NCI-H82 (cell line): ENCODE measurements at regions not wholly inside any gene's neighbourhood (a gene's known extent, or its start where the extent isn't known, plus 50 kb on each side); places are given as distances from the start of the nearest gene placed in this dataset.
"Not testable (repeated sequence)": the region's sequence is repeated elsewhere in the genome, so short reads cannot be mapped to it uniquely, and the experiment has no call there.

ENCODE experiments used
- DNase-seq: peaks from one replicate; lab custom pipeline; 2025; lab: John Stamatoyannopoulos, UW

DNA sequence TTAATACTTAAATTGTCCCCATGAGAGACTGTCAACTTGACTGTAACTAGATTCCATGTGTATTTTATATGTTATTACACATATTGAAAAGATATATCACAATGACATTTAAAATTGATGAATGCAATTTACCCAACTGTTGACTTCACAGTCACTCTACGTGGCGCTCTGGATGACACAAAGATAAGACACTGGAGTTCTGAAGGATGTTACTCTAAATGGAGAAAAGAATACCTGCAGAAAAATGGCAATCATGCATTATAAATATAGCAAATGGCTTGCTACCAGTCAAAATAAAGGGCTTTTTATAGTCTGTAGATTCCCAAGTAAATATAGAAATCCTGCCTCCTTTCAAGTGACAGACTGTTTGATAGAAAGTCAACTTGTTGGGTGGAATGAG is 143.6 kb upstream of the KLF6 start:
- no peak for DNase-seq

DNA sequence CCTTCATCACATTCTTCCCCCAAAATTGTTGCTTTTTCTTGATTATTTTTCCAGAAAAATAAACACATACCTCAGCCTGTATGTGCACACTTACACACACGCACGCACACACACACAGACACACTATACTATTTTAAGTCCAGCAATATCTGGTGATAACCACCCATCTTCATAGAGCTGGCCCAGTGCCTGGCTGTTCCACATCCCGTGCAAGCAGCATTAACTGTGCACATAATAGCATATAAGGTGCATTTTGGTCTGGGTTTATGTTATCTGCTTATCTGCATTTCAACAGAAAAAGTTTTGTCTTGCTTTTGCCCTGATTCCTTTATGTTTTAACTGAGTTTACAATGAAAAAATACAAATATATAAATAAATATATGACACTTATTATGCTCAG is 143.1 kb upstream of the KLF6 start:
- no peak for DNase-seq

DNA sequence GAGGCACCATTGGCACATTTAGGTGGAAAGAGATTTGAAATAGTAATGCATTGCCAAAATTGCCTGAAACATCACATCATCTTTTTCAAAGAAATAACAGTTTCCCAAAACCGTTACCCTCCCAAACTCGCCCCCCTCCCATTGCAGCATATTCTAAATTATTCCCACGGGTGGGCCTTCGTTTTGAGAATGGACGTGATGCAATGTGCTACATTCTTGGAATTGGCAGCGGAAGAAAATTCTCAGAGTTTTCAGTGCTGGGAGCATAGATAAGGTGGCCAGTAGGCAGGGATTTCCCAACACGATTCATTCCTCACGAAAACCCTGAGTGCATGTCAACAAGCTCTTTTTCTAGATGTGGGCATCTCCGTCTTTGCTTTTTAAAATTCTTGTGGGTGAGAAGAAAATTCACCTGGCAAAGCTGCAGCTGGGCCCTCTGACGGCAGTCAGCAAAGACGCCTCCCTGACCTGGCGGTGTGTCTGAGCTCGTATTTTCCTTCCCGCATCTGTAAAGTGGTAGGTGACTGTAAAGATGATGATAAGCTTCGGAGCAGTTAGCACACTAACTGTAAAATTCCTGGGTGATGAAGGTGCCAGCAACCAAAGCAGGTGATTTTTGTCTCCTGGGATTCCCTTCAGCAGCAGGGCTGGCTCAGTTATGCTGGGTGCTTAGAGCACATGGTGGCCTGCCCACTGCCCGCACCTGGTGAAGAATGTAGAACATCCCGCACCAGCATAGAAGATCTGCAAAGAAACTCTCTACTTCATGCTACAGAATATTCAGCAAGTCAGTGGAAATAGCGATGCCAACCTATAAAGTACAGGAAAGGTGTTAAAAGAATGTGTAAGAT is 141.9 kb upstream of the KLF6 start:
- DNase-seq = no peak

DNA sequence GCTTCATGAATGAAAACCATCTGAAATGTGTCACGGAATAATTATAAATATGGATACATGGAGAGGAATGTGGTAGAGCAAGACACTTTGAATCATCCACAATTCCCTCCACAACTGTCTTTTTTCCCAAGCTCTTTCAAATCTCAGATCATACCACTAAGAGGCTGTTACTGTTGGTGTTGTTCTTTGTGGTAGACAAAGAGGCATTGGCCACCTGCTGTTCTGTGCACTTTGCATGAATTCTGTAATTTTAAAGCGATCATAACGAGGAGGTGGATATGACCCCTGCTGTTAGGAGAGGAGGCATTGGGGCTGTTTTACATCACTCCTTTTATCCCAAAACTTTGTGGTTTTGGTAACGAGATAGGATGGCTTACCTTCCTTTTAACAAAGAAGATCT is 141.2 kb upstream of the KLF6 start:
- DNase-seq = no peak

DNA sequence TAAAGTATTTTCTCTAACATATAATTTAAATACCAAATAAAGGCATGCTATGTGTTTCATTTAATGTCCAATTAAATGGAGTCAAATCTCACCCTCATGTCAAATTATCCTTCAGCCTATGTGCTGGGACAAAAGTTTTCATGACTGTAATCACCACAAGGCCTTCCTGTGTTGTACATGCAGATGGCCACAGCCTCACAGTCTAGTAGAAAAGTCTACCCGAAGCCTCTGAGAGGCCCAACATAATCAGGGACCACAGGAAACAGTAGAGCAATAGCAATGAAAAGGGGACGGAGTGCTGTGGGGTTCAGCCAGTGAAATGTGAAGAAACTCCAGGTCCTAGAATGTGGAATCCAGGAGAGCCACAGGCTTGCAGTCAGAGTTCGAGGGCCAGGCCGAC is 140.2 kb upstream of the KLF6 start:
- DNase-seq = no peak

DNA sequence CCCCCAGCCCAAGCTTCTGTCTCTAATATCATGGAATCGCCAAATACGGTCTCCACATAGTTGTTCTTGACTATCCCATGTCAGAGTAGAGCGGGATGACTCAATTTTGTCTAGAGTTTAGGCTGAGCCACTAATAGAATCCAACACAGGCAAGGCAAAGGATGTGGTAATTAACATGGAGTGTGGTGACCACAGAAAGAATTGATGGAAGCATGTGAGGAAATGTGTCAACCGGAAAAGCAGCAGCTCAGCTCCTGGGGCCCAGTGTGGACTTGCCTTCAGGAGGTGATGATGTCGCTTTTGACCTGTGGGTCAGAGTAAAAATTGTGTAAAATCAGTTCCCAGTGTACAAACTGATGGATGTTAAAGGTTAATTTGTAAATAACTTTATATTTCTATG is 139.3 kb upstream of the KLF6 start:
- DNase-seq = no peak

DNA sequence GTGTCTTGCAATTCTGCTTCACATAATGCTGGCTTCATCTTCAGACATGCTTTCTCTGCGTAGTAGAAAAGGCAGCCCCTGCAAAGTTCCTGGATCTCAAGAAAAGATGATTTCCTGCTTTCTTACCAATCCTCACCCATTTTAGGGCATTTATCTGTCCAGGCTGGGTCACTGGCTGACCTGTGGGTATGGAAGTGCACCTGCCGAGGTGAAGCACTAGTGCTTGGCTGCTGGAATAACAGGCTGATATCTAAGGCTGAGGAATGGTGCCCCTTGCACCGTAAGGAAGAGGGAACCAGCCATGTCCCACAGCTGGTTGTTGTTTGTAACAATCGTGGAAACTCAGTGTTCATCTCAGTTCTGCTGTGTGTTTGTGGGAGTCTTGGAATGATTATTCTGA is 138.0 kb upstream of the KLF6 start:
- no peak for DNase-seq

DNA sequence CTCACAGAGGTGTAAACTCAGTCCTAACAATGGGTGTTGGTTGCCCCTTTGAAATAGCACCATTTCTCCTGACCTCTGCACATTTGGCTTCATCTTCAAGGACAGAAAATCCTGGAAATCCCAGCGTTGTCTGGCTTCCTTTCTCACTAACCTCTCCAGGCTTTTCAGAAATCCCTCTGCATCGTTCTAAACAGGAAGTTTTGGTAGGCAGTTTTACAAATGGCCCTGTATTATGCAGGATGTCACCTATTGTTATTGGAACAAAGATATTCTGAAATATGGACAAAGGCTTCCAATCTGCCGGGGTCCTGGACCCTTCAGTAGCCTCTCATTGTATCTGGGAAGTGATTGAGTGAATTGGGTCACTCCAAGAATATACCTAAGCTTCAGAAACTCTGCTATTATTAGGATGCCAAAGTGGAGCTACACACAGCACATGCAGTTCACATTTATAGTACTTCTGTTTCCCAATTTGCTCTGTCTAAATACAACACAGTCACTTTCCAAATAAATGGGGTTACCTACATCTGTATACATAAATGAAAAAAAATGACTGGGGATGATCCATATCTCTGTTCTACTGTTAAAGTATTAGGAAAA is 134.8 kb upstream of the KLF6 start:
- DNase-seq = no peak

DNA sequence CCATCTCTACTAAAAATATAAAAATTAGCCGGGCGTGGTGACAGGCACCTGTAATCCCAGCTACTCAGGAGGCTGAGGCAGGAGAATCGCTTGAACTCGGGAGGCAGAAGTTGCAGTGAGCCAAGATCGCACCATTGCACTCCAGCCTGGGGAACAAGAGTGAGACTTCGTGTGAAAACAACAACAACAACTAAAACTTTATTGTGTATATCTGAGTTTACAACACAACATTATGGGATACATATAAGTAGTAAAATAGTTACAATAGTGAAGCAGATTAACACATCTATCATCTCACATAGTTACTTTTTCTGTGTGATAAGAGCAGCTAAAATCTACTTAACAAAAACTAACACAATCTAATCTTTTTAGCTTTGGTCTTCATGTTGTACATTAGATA is 132.4 kb upstream of the KLF6 start:
- DNase-seq = not testable (repeated sequence)

DNA sequence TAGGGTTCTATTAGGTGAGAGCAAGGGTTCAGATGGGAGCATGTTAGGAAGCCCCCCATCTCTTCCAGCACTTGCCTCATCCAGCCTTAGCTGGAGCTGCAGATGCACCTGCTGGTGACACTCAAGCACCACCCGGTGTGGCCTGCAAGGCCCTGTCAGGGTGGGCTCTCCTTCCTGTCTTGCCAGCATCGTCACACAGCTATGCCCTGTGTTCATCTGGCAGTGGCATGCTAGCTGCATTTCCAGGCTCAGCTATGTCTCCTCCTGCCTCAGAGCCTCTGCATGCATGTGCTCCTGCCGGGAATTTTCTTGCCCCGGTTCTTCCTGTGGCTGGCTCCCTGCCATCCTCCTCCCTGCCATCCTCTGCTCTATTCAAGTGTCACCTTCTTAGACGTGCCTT is 129.7 kb upstream of the KLF6 start:
- DNase-seq = no peak

DNA sequence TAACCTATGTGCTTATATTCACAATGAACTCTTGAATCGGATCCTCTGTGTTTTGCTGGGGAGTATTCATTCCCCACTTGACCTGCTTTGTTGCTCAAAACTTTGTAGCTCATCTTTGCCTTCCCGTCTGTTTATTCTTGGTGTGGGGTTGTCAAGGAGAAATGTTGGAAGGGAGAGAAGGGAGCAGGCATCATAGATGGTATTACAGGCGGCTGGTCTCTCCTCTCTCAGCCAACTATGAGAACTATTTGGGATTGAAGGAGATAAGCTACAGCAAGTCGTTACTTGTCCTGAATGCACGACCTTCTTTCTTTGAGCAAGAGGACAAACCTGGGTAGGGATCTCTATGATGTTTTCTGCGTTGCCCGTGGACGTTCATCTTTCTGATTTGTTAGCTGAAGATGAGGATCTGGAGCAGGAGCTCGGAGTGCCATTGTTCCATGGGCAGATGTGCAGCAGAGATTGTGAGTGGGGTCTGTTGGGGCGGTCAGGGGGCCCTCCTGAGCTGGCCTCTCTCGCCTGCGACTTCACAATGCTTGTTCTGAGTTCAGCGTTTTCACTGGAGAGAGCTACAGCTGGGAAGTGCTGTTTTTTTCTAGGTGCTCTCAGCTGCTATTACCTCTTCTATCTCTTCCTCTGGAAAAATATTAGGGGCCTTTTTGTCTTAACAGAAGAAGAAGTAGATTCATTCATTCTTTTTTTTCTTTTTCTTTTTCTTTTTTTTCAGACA is 126.9 kb upstream of the KLF6 start:
- DNase-seq = no peak

DNA sequence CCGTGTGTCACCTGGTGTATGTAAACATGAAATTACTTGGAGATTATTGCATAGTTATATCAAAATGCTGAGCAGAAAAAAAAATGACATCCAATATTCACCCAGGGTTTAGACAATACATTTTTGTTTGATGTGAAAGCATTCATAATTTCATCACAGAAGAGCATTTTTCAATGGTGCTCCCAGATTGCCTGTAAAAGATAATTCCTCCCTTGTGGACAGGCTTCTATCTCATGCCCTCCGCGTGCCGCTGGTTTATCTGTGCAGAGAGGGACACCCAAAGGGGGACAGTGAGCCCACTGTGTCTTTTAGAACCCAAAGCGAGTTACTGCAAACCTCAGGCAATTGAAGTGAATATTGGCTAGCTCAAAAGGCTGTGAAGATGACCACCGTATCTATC is 126.2 kb upstream of the KLF6 start:
- DNase-seq = no peak

DNA sequence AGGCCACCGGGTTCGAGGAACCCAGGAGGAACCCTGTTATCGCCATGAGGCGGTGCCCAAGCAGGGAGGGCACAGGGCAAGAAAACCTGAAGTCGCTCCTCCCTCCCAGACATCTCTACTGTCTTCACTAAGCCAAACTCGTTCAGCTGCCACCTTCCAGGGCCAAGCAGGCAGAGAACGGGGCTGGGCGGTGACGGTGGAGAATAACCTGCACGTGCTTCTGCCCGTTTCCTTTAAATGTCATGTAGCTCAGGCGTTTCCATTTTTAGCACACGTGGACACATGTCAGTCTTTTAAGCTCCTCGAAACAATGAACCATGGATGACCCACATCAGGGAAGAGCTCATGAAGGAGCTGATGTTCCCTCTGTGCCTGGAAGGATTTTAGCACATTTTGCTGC is 124.3 kb upstream of the KLF6 start:
- no peak for DNase-seq

DNA sequence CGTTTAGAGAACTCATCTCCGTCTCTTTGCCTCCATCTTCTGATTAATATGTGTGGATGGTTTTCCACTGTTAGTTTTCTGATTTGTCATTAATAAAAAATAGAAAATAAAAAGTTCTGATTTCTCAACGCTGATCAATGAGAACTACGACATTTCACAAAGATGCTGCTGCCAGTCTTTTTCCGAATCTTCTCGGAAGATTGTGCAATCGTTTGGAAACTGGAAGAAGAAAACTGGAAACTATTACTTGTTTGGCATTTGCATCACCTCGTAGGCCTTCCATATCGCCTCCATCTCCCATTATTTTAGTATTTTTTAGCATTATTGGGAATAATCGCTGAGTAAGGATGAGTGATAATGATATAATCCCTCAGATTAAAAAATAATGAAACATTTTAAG is 123.2 kb upstream of the KLF6 start:
- no peak for DNase-seq

DNA sequence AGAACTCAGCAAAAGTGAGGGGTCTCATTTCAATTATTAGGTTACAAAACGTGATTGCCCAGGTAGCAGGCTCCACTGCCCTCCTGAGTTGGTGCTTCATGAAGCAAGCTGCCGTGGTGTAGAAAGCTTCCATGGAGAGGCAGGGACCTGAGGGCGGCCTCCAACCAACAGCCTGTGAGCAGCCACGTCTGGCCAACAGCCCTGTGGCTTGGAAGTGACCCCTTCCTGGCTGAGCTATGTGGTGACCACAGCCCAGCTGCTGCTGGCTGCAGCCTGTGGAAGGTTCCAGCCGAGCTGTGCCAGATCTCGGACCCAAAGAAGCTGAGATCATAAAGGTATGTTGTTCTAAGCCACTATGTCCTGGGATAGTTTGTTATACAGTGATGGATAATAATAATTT is 122.5 kb upstream of the KLF6 start:
- DNase-seq = no peak

DNA sequence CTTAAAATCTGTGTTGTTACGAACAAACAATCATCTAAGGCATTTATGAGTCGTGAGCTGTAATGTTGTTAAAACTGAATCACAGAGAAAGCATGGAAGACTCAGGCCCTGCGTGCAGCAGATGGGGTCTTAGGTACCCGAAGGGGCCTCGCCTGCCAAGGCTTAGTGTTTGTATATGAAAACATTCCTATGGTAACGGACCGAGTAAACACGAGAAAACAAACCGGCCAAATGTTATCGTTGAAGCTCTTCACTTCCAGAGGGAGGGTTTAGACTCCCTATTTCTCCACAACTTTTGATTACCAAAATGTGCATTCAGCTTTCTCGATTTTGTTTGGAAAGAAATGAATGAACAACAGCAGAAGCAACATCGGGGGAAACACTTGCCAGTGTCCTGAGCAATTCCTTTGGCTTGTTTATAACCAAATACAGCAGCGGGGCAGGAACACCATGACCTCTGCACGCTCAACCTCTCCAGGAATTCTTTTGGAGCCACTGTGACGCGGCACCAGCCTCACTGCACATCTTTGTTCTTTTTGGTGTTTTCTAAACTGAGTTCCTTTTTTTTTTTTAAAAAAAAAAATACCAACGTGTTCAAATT is 121.6 kb upstream of the KLF6 start:
- no peak for DNase-seq

DNA sequence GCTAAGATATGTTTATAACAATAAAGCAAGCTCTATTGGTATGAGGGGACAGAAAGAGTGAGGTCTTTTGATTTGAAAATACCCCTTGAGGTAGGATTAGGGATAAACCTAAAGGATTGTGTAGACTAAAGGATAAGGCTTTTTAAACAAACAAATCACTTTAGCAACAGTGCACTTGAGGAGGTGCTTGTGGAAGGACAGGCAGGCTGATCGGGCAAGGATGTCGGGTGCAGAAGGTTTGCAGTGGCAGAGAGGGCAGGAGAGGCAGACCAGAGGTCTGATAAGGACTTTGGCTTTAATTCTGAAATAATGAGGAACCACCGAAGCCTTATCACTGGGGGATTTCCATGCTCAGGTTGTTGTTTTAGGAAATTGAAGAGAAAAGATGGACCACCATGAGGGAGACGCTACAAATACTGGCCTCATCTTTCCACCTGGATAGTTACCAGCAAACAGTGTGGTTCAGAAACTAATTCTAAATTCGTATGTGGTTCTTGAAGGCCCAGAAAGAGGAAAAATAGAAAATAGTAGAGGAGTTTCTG is 119.5 kb upstream of the KLF6 start:
- DNase-seq = no peak

DNA sequence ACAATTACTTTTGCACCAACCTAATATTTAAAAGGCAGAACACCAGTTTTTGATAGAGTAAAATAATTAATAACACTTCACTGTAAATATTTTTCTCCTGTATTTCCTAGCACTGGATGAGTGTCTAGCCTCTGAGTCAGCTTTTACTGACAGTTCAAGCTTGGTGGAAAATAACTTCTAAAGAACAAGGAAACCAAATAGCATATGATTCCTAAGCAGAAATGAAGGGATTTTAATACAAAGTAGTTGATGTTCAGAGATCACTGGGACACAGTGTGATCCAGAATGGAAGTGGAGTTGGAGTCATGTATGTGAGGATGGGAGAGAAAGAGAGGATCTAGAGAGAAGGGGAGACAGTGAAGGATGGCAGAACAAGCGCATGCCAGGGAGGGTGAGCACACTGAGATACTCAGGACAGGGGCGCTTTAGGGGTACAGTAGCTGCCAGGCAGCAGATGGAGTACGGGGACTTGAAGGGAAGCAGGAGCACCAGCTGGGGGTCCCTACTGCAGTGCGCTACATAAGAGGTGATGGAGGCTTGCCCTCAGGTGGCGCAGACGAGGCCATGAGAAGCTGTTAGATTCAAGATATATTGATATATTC is 117.9 kb upstream of the KLF6 start:
- DNase-seq = no peak

DNA sequence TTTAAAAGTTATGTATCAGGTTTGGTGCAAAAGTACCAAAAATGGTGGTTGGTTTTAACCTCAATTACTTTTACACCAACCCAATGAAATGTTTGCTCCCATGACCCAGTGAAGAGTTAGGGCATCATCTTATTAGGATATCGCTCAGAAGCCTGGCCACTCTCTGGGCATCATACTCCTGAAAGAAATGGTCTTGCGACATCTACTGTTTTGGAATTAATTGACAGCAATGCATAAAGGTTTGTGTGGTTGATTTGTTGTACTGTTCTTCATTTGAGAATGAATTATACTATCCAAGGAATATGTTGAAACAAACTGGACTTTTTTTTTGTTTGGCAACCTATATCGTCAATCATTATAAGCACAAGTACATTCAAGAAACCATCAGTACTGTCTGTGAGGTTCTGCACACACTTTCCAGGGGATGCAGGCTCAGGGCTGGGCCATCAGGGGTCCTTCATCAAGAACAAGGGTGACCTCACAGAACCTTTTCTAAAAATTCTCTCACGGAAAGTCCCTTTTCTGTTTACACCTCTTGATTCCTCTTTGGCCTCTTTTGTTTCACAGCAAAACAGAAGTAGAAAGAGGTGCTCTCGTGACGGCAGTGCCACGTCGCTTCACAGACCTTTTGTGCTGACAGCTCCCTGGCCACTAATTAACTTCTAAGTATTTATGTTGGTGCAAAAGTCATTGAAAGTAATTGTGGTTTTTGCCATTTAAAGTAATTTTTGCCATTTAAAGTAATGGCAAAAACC is 117.2 kb upstream of the KLF6 start:
- DNase-seq = no peak

DNA sequence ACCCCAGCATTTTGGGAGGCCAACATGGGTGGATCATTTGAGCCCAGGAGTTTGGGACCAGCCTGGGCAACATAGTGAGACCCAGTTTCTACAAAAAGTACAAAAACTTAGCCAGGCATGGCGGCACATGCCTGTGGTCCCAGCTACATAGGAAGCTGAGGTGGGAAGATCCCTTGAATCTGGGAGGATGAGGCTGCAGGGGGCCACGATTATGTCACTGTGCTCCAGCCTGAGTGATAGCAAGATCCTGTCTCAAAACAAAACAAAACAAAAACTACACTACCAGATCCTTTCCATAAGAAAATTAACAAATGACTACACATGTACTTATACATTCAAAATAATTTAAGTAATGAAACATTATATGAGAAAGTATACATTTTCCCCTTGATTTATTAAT is 116.4 kb upstream of the KLF6 start:
- no peak for DNase-seq

DNA sequence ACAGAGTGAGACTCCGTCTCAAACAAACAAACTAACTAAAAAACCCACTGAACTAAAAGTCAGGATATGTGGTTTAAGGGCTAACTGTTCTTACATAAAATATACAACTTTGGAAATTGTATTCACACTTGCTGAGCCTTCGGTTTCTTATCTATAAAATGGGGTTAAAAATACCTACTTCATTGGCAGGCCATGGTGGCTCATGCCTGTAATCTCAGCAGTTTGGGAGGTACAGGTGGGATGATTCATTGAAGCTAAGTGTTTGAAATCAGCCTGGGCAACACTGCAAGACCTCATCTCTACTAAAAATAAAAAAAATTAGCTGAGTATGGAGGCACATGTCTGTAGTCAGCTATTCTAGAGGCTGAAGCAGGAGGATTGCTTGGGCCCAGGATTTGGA is 115.4 kb upstream of the KLF6 start:
- no peak for DNase-seq
